ENCODE measurements at regions not wholly inside any gene's neighbourhood (a gene's known extent, or its start where the extent isn't known, plus 50 kb on each side); places are given as distances from the start of the nearest gene placed in this dataset.
"Not testable (repeated sequence)": the region's sequence is repeated elsewhere in the genome, so short reads cannot be mapped to it uniquely, and the experiment has no call there.

DNA sequence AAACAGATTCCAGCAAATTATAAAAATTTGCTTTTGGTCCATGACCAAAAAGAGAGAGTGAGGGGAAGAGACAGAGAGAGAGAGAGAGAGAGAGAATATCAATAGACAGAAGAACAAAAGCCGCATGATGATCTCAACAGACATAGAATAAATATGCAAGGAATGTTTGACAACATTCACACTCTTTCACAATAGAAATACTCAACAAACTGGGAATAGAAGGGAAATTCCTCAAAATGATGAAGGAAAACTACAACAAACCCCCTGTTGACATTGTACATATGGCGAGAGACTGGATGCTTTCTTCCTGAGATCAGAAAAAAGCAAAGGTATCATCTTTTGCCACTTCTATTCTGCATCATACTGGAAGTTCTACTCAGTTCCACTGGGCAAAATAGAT is 309.7 kb downstream of the RAD51AP2 start:
- no peak for TF ChIP-seq ZNF335 (tag by site-specific recombination; conservative IDR thresholded peaks at IDR 0.05)
- TF ChIP-seq, protein P1, sequence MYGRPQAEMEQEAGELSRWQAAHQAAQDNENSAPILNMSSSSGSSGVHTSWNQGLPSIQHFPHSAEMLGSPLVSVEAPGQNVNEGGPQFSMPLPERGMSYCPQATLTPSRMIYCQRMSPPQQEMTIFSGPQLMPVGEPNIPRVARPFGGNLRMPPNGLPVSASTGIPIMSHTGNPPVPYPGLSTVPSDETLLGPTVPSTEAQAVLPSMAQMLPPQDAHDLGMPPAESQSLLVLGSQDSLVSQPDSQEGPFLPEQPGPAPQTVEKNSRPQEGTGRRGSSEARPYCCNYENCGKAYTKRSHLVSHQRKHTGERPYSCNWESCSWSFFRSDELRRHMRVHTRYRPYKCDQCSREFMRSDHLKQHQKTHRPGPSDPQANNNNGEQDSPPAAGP (tag by site-specific recombination; IDR thresholded peaks at IDR 0.05) = no peak
- no peak for TF ChIP-seq ZNF175 (tag by site-specific recombination; IDR thresholded peaks at IDR 0.05)
- no peak for TF ChIP-seq ZFP3 (tag by site-specific recombination; IDR thresholded peaks at IDR 0.05; ENCODE audit: low read depth)
- TF ChIP-seq ZNF621 (tag by site-specific recombination; IDR thresholded peaks at IDR 0.05) = no peak
- no peak for TF ChIP-seq TCF7L2 (IDR thresholded peaks at IDR 0.05; ENCODE audit: borderline replicate concordance, low read depth, low read length)
- no peak for TF ChIP-seq ZNF510 (tag by site-specific recombination; IDR thresholded peaks at IDR 0.05; ENCODE audit: insufficient replicate concordance)
- TF ChIP-seq HOXA7 (CRISPR knock-in tag; IDR thresholded peaks at IDR 0.05; ENCODE audit: borderline replicate concordance) = no peak
- TF ChIP-seq ZNF555 (tag by site-specific recombination; conservative IDR thresholded peaks at IDR 0.05) = no peak
- no peak for TF ChIP-seq ZNF626 (tag by site-specific recombination; IDR thresholded peaks at IDR 0.05)
- TF ChIP-seq, protein P2, sequence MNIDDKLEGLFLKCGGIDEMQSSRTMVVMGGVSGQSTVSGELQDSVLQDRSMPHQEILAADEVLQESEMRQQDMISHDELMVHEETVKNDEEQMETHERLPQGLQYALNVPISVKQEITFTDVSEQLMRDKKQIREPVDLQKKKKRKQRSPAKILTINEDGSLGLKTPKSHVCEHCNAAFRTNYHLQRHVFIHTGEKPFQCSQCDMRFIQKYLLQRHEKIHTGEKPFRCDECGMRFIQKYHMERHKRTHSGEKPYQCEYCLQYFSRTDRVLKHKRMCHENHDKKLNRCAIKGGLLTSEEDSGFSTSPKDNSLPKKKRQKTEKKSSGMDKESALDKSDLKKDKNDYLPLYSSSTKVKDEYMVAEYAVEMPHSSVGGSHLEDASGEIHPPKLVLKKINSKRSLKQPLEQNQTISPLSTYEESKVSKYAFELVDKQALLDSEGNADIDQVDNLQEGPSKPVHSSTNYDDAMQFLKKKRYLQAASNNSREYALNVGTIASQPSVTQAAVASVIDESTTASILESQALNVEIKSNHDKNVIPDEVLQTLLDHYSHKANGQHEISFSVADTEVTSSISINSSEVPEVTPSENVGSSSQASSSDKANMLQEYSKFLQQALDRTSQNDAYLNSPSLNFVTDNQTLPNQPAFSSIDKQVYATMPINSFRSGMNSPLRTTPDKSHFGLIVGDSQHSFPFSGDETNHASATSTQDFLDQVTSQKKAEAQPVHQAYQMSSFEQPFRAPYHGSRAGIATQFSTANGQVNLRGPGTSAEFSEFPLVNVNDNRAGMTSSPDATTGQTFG (tag by site-specific recombination; IDR thresholded peaks at IDR 0.05; ENCODE audit: borderline replicate concordance) = no peak
- TF ChIP-seq GLI2 (tag by site-specific recombination; IDR thresholded peaks at IDR 0.05; ENCODE audit: borderline replicate concordance, low read depth) = no peak
- TF ChIP-seq, protein P3, sequence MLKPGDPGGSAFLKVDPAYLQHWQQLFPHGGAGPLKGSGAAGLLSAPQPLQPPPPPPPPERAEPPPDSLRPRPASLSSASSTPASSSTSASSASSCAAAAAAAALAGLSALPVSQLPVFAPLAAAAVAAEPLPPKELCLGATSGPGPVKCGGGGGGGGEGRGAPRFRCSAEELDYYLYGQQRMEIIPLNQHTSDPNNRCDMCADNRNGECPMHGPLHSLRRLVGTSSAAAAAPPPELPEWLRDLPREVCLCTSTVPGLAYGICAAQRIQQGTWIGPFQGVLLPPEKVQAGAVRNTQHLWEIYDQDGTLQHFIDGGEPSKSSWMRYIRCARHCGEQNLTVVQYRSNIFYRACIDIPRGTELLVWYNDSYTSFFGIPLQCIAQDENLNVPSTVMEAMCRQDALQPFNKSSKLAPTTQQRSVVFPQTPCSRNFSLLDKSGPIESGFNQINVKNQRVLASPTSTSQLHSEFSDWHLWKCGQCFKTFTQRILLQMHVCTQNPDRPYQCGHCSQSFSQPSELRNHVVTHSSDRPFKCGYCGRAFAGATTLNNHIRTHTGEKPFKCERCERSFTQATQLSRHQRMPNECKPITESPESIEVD (tag by site-specific recombination; IDR thresholded peaks at IDR 0.05) = no peak
- TF ChIP-seq ZNF658 (tag by site-specific recombination; IDR thresholded peaks at IDR 0.05) = no peak
- no peak for TF ChIP-seq ZNF654 (tag by site-specific recombination; IDR thresholded peaks at IDR 0.05; ENCODE audit: low read depth)
- TF ChIP-seq, protein P4, sequence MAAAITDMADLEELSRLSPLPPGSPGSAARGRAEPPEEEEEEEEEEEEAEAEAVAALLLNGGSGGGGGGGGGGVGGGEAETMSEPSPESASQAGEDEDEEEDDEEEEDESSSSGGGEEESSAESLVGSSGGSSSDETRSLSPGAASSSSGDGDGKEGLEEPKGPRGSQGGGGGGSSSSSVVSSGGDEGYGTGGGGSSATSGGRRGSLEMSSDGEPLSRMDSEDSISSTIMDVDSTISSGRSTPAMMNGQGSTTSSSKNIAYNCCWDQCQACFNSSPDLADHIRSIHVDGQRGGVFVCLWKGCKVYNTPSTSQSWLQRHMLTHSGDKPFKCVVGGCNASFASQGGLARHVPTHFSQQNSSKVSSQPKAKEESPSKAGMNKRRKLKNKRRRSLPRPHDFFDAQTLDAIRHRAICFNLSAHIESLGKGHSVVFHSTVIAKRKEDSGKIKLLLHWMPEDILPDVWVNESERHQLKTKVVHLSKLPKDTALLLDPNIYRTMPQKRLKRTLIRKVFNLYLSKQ (tag by site-specific recombination; IDR thresholded peaks at IDR 0.05; ENCODE audit: borderline replicate concordance) = no peak
- TF ChIP-seq ZNF624 (tag by site-specific recombination; IDR thresholded peaks at IDR 0.05) = no peak
- TF ChIP-seq WT1 (tag by site-specific recombination; IDR thresholded peaks at IDR 0.05) = no peak
- no peak for TF ChIP-seq ZNF155 (tag by site-specific recombination; IDR thresholded peaks at IDR 0.05)

DNA sequence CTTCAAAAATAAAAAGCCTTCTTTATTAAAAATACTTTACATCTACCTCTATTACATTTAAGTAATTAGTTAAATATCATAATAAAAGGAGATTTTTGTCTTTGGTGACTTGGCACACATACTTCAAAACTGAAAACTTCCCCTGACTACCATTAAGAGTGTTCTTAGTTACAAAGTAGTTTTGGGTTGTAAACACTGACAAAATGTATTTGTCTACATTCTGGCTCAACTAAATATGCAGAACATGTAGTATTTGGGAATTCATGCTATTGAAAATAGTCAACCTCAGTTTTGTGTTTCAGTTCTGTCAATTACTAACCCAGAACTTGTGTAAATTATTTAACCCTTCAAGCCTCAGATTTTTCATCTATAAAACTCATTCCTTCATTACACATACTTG is 311.5 kb downstream of the RAD51AP2 start:
- H3K4me1 ChIP-seq (ENCODE audit: control insufficient read depth, insufficient read depth, low read length) = no peaks in the 10 kb centered on the region
- no peaks in the 10 kb centered on the region for H3K9me3 ChIP-seq (ENCODE audit: control insufficient read depth, insufficient read depth, low read depth, low read length)
- no peaks in the 10 kb centered on the region for H3K36me3 ChIP-seq (ENCODE audit: control insufficient read depth in 2 of 2, insufficient read depth in 1 of 2, low read length in 2 of 2)
- no peak overlapping the region for H3K27ac ChIP-seq (ENCODE audit: extremely low read depth, low read depth, low read length)
- CTCF ChIA-PET = no interaction called here
- POLR2A ChIA-PET = no interaction called here
- TF ChIP-seq ZFP69B (tag by site-specific recombination; IDR thresholded peaks at IDR 0.05) (no peak), ZNF510 (tag by site-specific recombination; IDR thresholded peaks at IDR 0.05; ENCODE audit: insufficient replicate concordance) (no peak), KLF7 (tag by site-specific recombination; IDR thresholded peaks at IDR 0.05; ENCODE audit: borderline replicate concordance) (no peak), ZNF140 (tag by site-specific recombination; IDR thresholded peaks at IDR 0.05) (no peak), WT1 (tag by site-specific recombination; IDR thresholded peaks at IDR 0.05) (no peak)
- TF ChIP-seq, protein P5, sequence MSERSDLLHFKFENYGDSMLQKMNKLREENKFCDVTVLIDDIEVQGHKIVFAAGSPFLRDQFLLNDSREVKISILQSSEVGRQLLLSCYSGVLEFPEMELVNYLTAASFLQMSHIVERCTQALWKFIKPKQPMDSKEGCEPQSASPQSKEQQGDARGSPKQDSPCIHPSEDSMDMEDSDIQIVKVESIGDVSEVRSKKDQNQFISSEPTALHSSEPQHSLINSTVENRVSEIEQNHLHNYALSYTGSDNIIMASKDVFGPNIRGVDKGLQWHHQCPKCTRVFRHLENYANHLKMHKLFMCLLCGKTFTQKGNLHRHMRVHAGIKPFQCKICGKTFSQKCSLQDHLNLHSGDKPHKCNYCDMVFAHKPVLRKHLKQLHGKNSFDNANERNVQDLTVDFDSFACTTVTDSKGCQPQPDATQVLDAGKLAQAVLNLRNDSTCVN (tag by site-specific recombination; optimal IDR thresholded peaks at IDR 0.05) = no peak
- H3K4me3 ChIP-seq (ENCODE audit: low read depth, low read length) = no peak overlapping the region

More for the DNA sequence above, 309.7 kb downstream of the RAD51AP2 start:
- H3K4me3 ChIP-seq (ENCODE audit: low read depth, low read length) = no peak overlapping the region
- H3K9me3 ChIP-seq (ENCODE audit: control insufficient read depth, insufficient read depth, low read depth, low read length) = no peaks in the 10 kb centered on the region
- CTCF ChIA-PET = no interaction called here
- H3K4me1 ChIP-seq (ENCODE audit: control insufficient read depth, insufficient read depth, low read length) = no peaks in the 10 kb centered on the region
- POLR2A ChIA-PET = no interaction called here
- H3K36me3 ChIP-seq (ENCODE audit: control insufficient read depth in 2 of 2, insufficient read depth in 1 of 2, low read length in 2 of 2) = no peaks in the 10 kb centered on the region
- H3K27ac ChIP-seq (ENCODE audit: extremely low read depth, low read depth, low read length) = no peak overlapping the region

DNA sequence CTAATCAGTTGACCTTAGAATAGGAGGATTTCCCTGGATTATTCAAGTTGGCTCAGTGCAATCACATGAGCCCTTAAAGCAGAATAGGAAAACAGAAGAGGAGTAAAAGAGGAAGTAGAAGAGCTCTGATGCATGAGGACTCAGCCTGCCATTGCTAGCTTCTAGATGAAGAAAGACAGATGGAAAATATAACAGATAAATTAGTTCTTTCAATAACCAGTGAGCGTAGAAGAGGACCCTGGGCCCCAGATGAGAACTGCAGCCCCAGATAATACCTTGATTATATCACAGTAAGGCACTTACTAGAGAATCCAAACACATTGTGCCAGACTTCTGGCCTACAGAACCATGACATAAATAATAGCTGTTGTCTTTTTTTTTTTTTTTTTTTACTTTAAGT is 314.0 kb downstream of the RAD51AP2 start:
- CTCF ChIA-PET = interaction anchor here (0.6 kb wide), 1 partner anchor 48 kb away, joined by 3 read pairs; no protein-coding TSS in a partner anchor
- H3K27ac ChIP-seq (ENCODE audit: extremely low read depth, low read depth, low read length); POLR2A ChIA-PET: not testable (repeated sequence)

More for the DNA sequence above, 314.0 kb downstream of the RAD51AP2 start:
- H3K4me3 ChIP-seq (ENCODE audit: low read depth, low read length); H3K36me3 ChIP-seq (ENCODE audit: control insufficient read depth in 2 of 2, insufficient read depth in 1 of 2, low read length in 2 of 2); H3K4me1 ChIP-seq (ENCODE audit: control insufficient read depth, insufficient read depth, low read length); H3K9me3 ChIP-seq (ENCODE audit: control insufficient read depth, insufficient read depth, low read depth, low read length): not testable (repeated sequence)
